Nucleus accumbens (tissue), 56 donors: ENCODE measurements at regions not wholly inside any gene's neighbourhood (a gene's known extent, or its start where the extent isn't known, plus 50 kb on each side); places are given as distances from the start of the nearest gene placed in this dataset.

Experiments
- DNase-seq, 56 donors: peaks; one replicate each; lab custom pipeline; 2025; lab: John Stamatoyannopoulos, UW

DNA sequence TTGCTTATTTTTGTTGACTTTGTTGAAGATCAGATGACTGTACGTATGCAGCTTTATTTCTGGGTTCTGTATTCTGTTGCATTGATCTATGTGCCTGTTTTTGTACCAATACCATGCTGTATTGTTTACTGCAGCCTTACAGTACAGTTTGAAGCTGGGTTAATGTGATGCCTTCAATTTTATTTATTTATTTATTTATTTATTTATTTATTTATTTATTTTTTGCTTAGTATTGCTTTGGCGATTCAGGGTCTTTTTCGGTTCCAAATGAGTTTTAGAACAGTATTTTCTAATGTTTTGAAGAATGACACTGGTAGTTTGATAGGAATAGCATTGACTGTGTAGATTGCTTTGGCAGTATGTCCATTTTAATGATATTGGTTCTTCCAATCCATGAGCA lies 210.3 kb downstream of the EPM2A start:
- DNase-seq, result no peak

DNA sequence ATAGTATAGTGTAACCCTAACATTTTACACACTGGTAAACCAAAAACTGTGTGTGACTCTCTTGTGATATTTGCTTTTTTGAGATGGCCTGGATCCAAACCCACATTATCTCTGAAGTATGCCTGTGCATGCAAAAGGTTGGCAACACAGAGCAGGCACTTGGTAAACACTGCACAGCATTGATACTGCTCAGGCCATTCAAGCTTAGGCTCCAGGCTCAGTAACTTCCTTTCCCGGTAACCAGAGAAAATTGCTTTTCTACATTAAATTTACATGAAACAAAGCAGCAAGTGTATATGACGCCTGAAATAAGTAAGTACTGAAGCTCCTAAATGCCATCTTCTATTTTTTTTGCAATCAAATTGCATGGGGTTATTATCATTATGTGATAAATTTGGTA lies 205.7 kb downstream of the EPM2A start:
- no peak for DNase-seq

DNA sequence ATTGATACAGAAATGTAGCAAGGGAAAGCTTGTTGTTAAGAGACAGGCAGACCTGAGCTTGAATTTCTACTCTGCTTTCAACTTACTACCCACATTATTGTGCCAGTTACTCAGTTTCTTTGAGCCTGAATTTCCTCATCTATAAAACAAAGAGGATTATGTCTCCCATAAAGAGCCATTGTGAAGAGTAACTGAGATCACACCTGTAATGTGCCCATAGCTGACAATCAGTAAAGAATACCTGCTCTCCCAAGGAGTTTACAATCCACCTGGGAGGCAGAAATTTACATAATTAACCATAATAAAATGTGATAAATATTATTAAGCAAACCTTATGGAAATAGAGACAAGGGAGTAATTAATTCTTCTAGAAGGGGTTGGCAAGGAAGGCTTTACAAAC lies 204.9 kb downstream of the EPM2A start:
- DNase-seq, result no peak

DNA sequence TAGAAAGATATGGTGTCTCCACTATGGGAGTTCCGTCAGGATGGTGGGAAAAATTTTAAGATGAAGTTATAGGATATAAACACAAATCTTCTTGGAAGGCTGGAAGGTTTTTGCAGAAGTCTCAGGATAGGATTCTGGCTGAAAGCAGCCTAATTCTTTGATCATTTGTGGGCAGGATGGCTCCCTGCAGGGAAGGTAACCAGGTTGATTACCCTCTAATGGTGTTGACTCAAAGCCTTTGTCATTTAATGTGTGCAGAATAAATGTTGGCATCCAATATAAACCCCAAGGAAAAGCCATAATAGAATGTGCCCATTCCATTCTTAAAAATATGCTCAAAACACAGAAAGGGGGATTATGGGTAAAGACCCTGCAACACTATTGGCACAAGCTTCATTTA lies 204.3 kb downstream of the EPM2A start:
- DNase-seq, result no peak

DNA sequence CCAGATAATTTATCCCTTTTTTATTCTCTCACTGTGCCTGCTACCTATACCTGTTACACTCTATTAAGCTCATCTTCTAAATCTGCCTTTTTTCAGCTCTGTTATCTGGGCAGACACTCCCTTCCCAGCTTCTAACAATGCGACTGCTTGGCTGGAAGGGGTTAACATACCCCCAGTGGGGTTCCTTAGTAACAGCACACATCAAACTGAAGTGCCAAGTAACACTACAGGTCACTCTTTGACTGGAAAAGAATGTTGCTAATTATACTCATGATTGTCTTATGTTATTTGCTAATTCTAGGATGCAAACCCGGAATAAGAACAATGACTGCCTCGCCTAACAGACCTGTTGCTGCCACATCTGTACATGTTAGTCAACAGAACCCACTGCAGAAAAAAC lies 203.5 kb downstream of the EPM2A start:
- no peak for DNase-seq

DNA sequence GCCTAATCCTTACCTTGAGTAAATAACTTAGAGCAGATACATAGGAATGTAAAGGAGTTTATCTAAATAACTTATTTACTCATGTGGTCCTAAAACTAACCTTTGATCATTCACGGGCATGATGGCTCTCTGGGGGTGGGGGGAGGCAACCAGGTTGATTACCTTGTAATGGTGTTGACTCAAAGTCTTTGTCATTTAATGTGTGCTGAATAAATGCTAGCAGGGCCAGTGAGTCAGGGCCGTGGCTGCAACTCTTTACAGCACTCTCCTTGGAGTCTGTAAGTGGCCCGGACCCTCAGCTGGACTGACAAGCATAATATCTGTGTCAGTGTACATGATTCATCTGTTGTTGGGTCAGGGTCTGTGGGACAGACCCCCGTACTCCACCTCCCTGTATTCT lies 203.0 kb downstream of the EPM2A start:
- DNase-seq, result no peak

DNA sequence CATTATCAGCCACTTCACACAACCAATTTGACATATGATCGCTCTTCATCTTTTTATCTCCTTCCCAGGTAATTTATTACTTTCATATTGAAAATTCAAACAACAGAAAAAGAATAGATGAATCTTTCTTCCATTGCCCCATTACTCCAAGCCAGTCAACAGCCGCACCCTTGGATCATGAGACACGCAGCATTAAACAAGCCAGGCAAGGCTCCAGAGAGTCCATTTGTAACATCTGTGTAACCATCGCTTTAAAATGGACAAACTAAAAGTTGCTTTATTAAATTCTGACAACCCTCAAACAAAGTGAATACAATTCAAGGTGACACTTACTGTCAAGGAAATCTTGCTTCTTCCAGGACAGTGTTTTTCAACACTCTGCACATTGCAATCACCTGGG lies 200.3 kb downstream of the EPM2A start:
- DNase-seq, result no peak

DNA sequence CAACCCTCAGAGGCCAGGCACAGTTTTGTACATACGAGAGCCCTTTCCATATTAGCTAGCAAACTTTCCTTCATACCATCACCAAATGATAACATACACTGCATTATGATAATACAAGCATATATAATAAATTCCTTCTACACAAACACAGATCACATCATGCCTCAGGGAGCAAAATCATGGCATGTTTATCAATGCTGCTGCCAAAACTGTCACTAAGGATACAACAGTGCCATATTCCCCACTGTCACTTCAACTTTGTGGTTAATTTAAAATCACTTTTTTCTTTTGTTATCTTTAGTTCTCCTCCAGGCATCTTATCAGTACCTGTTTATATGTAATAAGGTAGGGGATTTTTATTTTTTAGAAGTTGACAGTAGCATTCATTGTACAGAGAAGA lies 196.3 kb downstream of the EPM2A start:
- DNase-seq, result no peak

DNA sequence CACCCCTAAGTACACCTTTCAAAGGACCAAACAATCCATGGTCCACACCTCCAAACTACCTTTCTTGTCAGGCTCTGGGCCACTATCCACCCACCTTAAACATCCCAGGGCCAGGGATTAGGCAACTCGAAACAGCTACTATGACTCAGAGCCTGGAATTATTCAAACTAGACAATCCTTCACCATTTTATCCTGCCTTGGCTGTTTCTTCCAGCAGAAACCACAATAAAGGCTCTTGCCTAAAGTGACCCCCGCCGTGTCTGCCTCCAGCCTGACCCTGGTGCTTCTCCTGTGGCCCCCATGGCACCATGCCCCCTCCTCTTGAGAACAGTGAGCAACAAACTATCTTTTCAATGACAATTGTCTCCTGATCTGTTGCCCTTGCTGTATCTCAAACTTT lies 195.5 kb downstream of the EPM2A start:
- no peak for DNase-seq

DNA sequence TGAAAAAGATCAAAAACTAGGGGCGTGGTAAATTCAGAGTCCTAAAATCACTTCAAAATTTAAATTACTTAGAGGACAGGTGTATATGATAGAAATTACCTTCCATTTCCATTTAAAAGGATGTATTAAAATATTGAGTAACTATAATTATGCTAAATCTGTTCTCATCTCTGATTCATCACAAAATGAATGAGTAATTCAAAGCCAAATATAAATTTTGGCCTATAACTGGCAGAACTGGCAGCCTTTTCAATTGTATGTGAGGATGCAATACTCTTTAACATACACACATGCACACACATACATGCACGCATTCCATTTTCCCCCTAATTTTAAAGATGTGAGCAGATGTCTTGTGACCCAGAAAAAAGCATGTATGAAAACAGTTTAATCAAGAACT lies 194.6 kb downstream of the EPM2A start:
- no peak for DNase-seq

DNA sequence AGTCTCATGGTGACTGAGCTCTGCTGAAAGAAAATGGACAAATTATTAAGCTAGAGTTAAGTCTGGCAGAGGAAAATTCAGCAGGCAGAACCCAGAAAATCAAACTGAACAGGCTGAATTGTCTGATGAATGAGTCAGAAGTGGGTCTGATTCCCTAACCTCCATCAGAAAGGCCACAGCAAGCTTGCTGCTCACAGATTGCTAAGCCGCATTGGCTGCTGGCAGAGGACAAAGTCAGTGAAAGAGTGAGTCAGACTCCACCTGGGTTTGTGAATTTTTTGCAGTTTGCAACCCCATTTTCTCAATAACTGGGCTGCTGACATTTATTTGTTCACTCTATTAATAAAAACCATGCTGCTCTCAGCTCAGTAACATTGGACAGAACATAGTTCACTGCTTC lies 191.3 kb downstream of the EPM2A start:
- DNase-seq, result peak in 2 of 56 donors; percentile 1 to 11

DNA sequence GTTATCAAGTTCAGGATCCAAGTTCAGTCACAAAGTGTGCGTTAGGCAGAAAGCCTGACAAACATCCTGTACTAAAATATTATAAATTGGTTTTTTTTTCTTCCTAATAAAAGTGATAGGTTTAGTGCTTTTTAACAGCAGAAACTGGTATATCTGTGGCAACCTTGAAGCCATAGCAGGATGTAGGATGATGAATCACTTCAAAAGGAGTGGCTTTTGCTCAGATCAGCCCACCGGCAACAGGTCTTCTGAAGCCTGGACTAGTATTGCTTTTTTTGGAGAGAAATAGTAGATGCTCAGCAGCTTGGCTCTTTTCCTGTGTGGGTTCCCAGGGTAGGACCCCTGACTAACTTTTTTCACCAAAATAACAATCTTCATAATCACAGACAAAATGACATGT lies 190.8 kb downstream of the EPM2A start:
- DNase-seq, result no peak

DNA sequence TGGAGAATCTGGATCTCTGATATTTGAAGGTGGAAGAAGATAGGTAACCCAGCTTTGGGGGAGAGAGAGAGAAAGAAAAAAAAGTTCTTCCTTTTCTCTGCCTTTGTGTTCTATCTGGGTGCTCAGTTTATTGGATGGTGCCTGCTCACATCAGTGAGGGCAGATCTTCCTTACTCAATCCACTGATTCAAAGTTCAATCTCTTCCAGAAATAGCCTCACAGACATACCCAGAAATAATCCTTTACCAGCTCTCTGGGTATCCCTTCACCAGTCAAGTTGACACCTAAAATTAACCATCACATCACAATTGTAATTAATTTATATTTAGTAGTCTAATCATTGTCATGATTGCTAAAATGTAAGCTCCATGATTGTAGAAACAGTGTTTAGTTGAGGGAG lies 189.1 kb downstream of the EPM2A start:
- no peak for DNase-seq

DNA sequence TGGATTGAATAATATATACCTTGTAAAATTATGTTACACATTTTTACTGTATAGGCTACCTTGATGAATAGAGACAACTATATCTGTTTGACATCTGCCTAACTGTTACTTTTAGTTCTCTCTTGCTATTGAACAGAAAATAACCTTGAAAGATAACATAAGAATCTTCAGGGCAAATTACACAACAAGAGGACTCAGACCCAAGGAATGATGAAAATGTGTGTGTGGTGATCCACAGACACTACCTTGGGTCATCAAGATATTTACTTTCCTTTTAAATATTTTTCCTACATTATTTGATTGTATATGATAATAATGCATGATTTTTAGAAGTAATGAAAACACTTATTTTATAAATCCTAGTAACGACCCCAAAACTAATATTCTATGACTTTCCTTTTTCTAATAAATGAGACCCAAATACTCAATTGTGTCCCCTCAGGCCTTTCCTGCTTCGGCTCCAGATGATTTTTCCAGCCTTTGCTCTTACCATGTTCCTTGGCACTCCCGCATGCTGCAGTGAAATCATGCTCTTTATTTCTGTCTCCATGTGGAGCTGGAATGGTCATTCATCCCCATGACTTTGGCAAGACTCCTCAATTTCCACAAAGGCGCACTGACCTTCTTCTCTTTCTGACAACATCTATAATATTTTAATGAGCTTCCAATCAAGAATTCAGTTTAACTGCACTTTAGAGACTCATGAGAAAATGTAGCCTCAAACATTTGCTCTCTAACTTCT lies 187.6 kb downstream of the EPM2A start:
- peak in 9 of 56 donors; percentile 3 to 36 (median 12) for DNase-seq

DNA sequence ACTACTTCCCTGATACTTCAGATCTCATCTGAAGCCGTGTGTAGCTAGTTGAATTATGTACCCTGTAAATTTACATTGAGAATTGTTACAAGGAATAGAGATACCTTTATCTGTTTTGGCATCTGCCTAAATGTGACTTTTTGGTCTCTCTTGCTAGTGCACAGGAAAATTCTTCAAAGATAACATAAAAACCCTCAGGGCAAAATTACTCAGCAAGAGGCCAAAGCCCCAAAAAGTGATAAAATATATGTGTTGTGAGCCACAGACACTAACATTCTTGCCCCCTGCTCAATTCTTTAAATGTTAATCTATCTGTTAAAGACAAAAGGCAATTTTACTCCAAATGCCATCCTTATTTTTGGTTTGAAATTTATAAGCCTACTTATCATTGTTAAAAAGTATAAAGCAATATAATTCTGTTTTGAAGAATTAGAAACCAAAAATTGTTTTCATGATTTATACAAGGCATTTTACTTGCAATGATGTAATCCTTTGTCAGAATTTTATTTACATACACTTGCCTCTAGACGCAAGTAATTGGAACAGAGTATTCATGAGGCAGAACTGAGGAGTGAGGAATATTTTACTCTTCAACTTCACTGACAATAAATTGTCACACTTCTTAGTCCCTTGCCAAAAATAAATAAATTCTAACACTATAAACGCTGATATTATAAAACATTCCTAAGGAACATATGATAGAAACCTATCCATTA lies 186.2 kb downstream of the EPM2A start:
- no peak for DNase-seq

DNA sequence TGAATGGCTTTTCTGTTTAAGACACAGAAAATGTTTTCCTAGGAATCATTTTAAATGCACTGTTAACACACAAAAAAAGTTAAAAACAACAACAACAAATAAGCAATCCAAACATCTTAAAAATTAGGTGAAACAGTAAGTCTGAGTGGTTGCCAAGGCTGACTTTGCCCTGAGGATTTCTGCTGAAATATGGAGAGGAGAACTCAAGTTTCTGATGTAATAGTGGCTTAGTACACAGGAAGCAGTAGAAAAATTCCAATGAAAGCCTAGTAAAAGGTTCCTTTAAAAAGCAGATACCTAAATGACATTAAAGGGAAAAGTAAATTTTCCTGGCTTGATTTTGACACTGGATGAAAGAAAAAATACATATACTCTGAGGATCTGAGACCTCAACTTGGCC lies 184.2 kb downstream of the EPM2A start:
- DNase-seq, result no peak

DNA sequence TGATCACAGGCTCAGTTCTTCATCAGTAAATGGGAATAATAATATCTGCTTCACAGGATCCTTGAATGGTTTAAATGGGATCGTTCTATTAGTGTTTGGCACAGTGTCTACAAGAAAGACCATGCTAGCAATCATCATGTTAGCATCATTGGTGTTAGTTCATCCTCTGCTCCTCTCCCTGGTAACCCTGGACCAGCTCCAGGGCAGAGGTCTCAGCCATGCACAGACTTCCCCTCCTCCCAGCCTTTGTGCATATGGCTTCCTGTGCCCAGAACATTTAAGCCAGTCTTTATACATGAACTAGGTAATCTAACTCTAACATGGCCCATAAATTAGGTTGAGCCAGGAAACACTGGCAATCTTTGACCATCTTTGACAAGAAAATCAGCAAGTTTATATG lies 180.2 kb downstream of the EPM2A start:
- no peak for DNase-seq

DNA sequence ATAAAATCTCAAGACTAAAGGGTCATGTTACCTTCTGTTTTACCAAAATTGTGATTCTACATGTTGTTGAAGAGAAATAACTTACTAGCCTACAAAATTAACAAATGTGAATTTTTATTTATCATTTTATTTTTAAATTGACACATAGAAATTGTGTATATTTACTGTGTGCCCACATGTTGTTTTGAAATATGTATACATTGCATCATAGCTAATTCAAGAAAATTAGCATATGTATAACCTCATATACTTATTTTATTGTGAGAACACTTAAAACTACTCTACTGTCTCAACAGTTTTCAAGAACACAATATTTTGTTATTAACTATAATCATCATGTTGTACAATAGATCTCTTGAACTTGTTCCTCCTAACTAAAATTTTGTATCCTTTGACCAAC lies 177.8 kb downstream of the EPM2A start:
- DNase-seq, result no peak

DNA sequence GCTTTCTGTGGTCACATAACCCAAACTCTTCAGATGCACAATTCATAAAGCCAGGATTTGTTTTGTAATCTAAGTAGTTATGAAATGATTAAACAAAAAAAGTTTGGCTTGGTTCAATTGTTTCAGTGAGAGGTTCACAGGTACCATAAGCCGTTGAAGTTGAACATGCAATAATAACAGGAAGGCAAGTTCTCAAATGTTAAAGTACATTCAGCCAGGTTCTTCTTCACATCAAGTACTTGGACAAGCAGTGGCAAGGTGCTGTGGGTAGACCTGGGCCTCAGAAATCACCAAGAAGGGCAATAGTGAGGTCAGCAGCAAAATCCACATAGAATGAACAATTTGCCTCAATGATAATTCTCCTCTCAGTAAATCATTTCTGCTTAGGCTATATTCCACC lies 175.5 kb downstream of the EPM2A start:
- no peak for DNase-seq

DNA sequence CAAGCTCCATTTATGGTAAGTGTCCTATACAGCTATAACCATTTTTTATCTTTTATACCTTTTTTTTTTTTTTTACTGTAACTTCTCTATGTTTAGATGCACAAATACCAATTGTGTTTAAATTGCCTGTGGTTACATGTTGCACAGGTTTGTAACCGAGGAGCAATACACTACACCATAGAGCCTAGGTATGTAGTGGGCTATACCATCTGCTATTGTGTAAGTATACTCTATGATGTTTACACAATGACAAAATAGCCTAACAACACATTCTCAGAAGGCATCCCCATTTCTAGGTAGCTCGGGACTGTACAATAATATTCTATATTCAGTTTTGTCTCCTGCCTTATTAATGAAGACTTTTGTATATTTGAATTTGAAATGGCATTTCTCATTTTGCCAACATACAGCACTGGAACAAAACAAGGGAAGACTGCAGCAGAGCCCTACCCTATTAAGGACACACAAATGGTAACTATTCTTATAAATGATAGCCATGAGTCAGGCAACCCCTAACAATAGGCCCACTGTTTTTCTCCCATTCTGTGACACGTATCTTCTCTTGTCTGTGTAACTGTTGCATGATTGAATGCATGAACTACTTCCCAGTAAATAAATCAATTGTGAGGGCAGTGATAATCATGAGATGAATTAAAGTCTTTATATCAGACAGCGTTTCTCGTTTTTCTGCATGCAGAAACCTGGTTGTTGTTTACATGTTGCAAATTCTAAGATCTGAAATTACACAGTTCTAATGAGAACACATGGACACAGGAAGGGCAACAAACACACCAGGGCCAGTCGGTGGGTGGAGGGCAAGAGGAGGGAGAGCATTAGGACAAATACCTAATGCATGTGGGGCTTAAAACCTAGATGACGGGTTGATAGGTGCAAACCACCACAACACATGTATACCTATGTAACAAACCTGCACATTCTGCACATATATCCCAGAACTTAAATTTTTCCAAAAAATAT lies 173.9 kb downstream of the EPM2A start:
- peak in 2 of 56 donors; percentile 7 to 16 for DNase-seq
